ENCODE measurements at regions not wholly inside any gene's neighbourhood (a gene's known extent, or its start where the extent isn't known, plus 50 kb on each side); places are given as distances from the start of the nearest gene placed in this dataset.

- TF ChIP-seq CTCF (IDR thresholded peaks at IDR 0.05; ENCODE audit: low read depth, low read length) = no peak
- H3K4me3 ChIP-seq (ENCODE audit: low read depth, low read length) = no peak overlapping the region
These were observed 59.7 kb upstream of the LDAH start for GRCh38 chr2:20882466-20883170.

GRCh38 chr2:20880221-20880771, 57.4 kb upstream of the LDAH start:
- TF ChIP-seq CTCF (IDR thresholded peaks at IDR 0.05; ENCODE audit: low read depth, low read length) = no peak
- H3K4me3 ChIP-seq (ENCODE audit: low read depth, low read length) = no peak overlapping the region

GRCh38 chr2:20879221-20879620, 56.3 kb upstream of the LDAH start:
- no peak for TF ChIP-seq CTCF (IDR thresholded peaks at IDR 0.05; ENCODE audit: low read depth, low read length)
- H3K4me3 ChIP-seq (ENCODE audit: low read depth, low read length) = no peak overlapping the region

GRCh38 chr2:20877960-20878359, 55.1 kb upstream of the LDAH start:
- H3K4me3 ChIP-seq (ENCODE audit: low read depth, low read length) = no peak overlapping the region
- no peak for TF ChIP-seq CTCF (IDR thresholded peaks at IDR 0.05; ENCODE audit: low read depth, low read length)
